HG03039 (cell line): ENCODE measurements at regions not wholly inside any gene's neighbourhood (a gene's known extent, or its start where the extent isn't known, plus 50 kb on each side); places are given as distances from the start of the nearest gene placed in this dataset.

Source experiments
- ATAC-seq: cut with Tn5 transposase; IDR thresholded peaks from one replicate; pipeline ENCODE4 v1.9.1; 2021; ENCODE audit warnings: mild to moderate bottlenecking, moderate library complexity; ENCODE audit not compliant: unreplicated experiment

GRCh38 chr11:33559567-33559966 lies 141.1 kb downstream of the C11orf91 start:
- no peak for ATAC-seq

- ATAC-seq: no peak
These were observed 142.5 kb downstream of the C11orf91 start for GRCh38 chr11:33558097-33558496.

GRCh38 chr11:33557201-33557600 lies 143.4 kb downstream of the C11orf91 start:
- ATAC-seq: no peak

- ATAC-seq: no peak
These were observed 146.4 kb downstream of the C11orf91 start for GRCh38 chr11:33554219-33554618.

GRCh38 chr11:33553486-33553885 lies 147.1 kb downstream of the C11orf91 start:
- no peak for ATAC-seq

GRCh38 chr11:33552756-33553155 lies 147.9 kb downstream of the C11orf91 start:
- ATAC-seq: no peak

- ATAC-seq: no peak
These were observed 149.6 kb downstream of the C11orf91 start for GRCh38 chr11:33551051-33551450.

- no peak for ATAC-seq
These were observed 151.1 kb downstream of the C11orf91 start for GRCh38 chr11:33549483-33549882.

GRCh38 chr11:33545931-33546330 lies 154.7 kb downstream of the C11orf91 start:
- ATAC-seq: no peak

- no peak for ATAC-seq
These were observed 155.8 kb downstream of the C11orf91 start for GRCh38 chr11:33544593-33545373.

- no peak for ATAC-seq
These were observed 156.8 kb downstream of the C11orf91 start for GRCh38 chr11:33543823-33544222.

- ATAC-seq: no peak
These were observed 157.7 kb downstream of the C11orf91 start for GRCh38 chr11:33542921-33543320.

GRCh38 chr11:33540946-33541915 lies 159.4 kb downstream of the C11orf91 start:
- no peak for ATAC-seq

GRCh38 chr11:33540427-33540826 lies 160.2 kb downstream of the C11orf91 start:
- no peak for ATAC-seq

GRCh38 chr11:33539751-33540150 lies 160.9 kb downstream of the C11orf91 start:
- ATAC-seq: no peak

- ATAC-seq: no peak
These were observed 161.9 kb downstream of the C11orf91 start for GRCh38 chr11:33538726-33539125.

- ATAC-seq: no peak
These were observed 164.4 kb downstream of the C11orf91 start for GRCh38 chr11:33536178-33536577.

- no peak for ATAC-seq
These were observed 166.1 kb downstream of the C11orf91 start for GRCh38 chr11:33534575-33534974.

- no peak for ATAC-seq
These were observed 167.1 kb downstream of the C11orf91 start for GRCh38 chr11:33533386-33534052.

GRCh38 chr11:33532720-33533385 lies 167.8 kb downstream of the C11orf91 start:
- ATAC-seq: no peak

GRCh38 chr11:33532257-33532656 lies 168.4 kb downstream of the C11orf91 start:
- ATAC-seq: no peak
